ENCODE measurements at regions not wholly inside any gene's neighbourhood (a gene's known extent, or its start where the extent isn't known, plus 50 kb on each side); places are given as distances from the start of the nearest gene placed in this dataset.
A peak's percentile ranks its signal among the peaks of the same experiment; 100 is the strongest.

- Histone ChIP-seq H3K4me3 (no peak overlapping the region), H3K27me3 (no peaks in the 10 kb centered on the region), H3K27ac (no peak overlapping the region), H3K4me1 (no peaks in the 10 kb centered on the region), H3K36me3 (no peaks in the 10 kb centered on the region), H3K9me3 (no peaks in the 10 kb centered on the region)
- no peak for DNase-seq (ENCODE audit: low spot score)
- TF ChIP-seq, protein P1, sequence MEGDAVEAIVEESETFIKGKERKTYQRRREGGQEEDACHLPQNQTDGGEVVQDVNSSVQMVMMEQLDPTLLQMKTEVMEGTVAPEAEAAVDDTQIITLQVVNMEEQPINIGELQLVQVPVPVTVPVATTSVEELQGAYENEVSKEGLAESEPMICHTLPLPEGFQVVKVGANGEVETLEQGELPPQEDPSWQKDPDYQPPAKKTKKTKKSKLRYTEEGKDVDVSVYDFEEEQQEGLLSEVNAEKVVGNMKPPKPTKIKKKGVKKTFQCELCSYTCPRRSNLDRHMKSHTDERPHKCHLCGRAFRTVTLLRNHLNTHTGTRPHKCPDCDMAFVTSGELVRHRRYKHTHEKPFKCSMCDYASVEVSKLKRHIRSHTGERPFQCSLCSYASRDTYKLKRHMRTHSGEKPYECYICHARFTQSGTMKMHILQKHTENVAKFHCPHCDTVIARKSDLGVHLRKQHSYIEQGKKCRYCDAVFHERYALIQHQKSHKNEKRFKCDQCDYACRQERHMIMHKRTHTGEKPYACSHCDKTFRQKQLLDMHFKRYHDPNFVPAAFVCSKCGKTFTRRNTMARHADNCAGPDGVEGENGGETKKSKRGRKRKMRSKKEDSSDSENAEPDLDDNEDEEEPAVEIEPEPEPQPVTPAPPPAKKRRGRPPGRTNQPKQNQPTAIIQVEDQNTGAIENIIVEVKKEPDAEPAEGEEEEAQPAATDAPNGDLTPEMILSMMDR (IDR thresholded peaks at IDR 0.05): no peak
These were observed 145.6 kb downstream of the SLC7A11 start for GRCh38 chr4:138096384-138097062.

GRCh38 chr4:138095378-138095777 lies 146.8 kb downstream of the SLC7A11 start:
- Histone ChIP-seq H3K4me1 (peaks cover 0 to 6% of the 10 kb centered on the region in 2 donors), H3K27ac (no peak overlapping the region), H3K27me3 (no peaks in the 10 kb centered on the region), H3K9me3 (no peaks in the 10 kb centered on the region), H3K4me3 (no peak overlapping the region), H3K36me3 (no peaks in the 10 kb centered on the region)
- no peak for DNase-seq (ENCODE audit: low spot score)
- TF ChIP-seq, protein P1 (IDR thresholded peaks at IDR 0.05): no peak

- no peaks in the 10 kb centered on the region for H3K9me3 ChIP-seq
- peaks cover 0 to 9% of the 10 kb centered on the region in 2 donors for H3K4me1 ChIP-seq
- TF ChIP-seq, protein P1 (IDR thresholded peaks at IDR 0.05): no peak
- no peak for DNase-seq (ENCODE audit: low spot score)
- no peak overlapping the region for H3K4me3 ChIP-seq
- H3K27me3 ChIP-seq: no peaks in the 10 kb centered on the region
- no peak overlapping the region for H3K27ac ChIP-seq
- no peaks in the 10 kb centered on the region for H3K36me3 ChIP-seq
These were observed 150.1 kb downstream of the SLC7A11 start for GRCh38 chr4:138092060-138092459.

DNA sequence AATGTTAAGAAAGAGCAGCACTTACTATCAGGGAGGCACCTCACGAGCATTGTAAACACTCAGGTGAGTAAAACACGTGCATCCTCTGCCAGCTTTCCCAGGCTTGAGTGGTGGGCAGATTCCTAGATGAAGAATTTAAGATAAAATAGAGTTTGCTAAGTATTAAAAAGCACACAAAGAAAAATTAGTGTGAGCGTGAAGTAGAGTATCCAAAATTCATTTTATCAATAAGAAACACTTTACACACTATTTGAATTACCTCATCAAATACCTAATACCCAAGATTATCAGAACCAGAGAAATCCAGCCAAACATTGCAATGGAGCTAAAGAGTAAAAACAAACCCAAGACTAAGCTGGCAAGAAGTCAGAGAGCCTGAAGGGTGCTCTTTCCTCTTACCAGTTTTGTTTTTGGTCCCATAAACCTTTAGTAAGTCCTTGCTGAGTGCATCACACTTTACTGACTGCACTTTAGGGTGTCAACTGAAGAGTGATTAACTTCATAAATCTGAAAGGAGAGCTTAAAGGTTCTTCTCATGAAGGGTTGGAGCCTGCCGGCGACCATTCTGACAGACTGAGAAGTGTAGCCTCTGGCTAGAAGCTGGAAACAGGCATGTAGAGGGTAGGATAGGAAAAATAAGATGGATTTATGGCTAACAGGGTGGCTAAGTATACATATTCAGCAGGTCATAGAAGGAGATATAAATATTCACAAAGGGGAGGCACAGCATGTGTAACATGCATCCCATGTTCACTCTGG lies 151.1 kb downstream of the SLC7A11 start:
- no peak for DNase-seq (ENCODE audit: low spot score)
- no peaks in the 10 kb centered on the region for H3K36me3 ChIP-seq
- TF ChIP-seq, protein P1 (IDR thresholded peaks at IDR 0.05): no peak
- no peaks in the 10 kb centered on the region for H3K9me3 ChIP-seq
- no peaks in the 10 kb centered on the region for H3K27me3 ChIP-seq
- peaks cover 0 to 16% of the 10 kb centered on the region in 2 donors for H3K4me1 ChIP-seq
- no peak overlapping the region for H3K27ac ChIP-seq
- no peak overlapping the region for H3K4me3 ChIP-seq

GRCh38 chr4:138090150-138090917 lies 151.8 kb downstream of the SLC7A11 start:
- DNase-seq (ENCODE audit: low spot score): peak; percentile 71
- Histone ChIP-seq H3K4me3 (peak overlapping the region in 1 of 2 donors; percentile 1), H3K27ac (peak overlapping the region in 1 of 2 donors; percentile 10), H3K36me3 (no peaks in the 10 kb centered on the region), H3K27me3 (no peaks in the 10 kb centered on the region), H3K9me3 (no peaks in the 10 kb centered on the region), H3K4me1 (peaks cover 0 to 16% of the 10 kb centered on the region in 2 donors)
- TF ChIP-seq, protein P1 (IDR thresholded peaks at IDR 0.05): peak; percentile 65 to 88
